SK-N-MC (cell line): ENCODE measurements at regions not wholly inside any gene's neighbourhood (a gene's known extent, or its start where the extent isn't known, plus 50 kb on each side); places are given as distances from the start of the nearest gene placed in this dataset.

Source experiments
- DNase-seq: peaks from one replicate; pipeline ENCODE4 v3.0.0-alpha.2; 2011; ENCODE audit warnings: low read depth, low spot score
- H3K27ac ChIP-seq: fragments of 200-600 bp; sonication (generic); 2 replicates; pipeline ENCODE4 v1.5.1; 2016; ENCODE audit warnings: mixed run types
- H3K36me3 ChIP-seq: fragments of 200-600 bp; sonication (generic); 2 replicates; pipeline ENCODE4 v1.6.1; 2017; ENCODE audit warnings: antibody characterized with exemption, low read length, mixed read lengths; ENCODE audit not compliant: insufficient read depth
- H3K4me3 ChIP-seq: fragments of 200-600 bp; sonication (generic); 2 replicates; pipeline ENCODE4 v1.5.1; 2016
- H3K9ac ChIP-seq: fragments of 200-600 bp; sonication (generic); 2 replicates; pipeline ENCODE4 v1.8.0; 2017; ENCODE audit warnings: mixed run types, mixed read lengths; ENCODE audit not compliant: insufficient read length
- H3K9me3 ChIP-seq: fragments of 200-600 bp; sonication (generic); 2 replicates; pipeline ENCODE4 v1.6.1; 2017; ENCODE audit warnings: low read depth, mild to moderate bottlenecking, antibody characterized with exemption, low read length, moderate library complexity, mixed read lengths
- EZH2 ChIP-seq: fragments of 200-600 bp; sonication (generic); IDR thresholded peaks from one replicate; pipeline ENCODE4 v1.6.1; 2017; ENCODE audit warnings: antibody characterized with exemption
- FOXP2 ChIP-seq: optimal IDR thresholded peaks from 2 replicates; pipeline ENCODE3; 2011; ENCODE audit warnings: mild to moderate bottlenecking, moderate library complexity; ENCODE audit not compliant: insufficient read depth; ENCODE audit errors: extremely low read length, control extremely low read depth
- POLR2AphosphoS5 ChIP-seq: IDR thresholded peaks from 2 replicates; pipeline ENCODE4 v1.6.1; 2012; ENCODE audit warnings: mild to moderate bottlenecking, low read depth, low read length, borderline replicate concordance

DNA sequence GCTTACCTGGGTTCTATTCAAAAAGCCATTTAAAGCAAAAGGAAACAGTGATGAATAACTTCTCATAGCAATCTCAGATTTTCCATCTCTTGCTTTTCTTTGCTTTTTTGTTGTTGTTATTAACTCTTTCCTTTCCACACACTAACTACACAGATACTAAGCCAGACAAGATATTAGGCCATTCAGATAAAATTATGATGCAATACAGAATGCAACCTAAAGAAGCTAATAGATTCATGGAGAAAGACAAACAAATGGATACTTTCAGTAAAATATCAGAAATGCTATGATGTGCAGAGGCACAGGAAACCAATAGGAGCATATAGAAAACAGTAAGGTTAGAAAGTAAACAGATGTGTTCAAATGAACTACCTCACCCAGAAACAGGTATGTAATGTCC, 597.0 kb upstream of the ITGA1 start:
- no peak for DNase-seq
- no peak overlapping the region for H3K4me3 ChIP-seq

GRCh38 chr5:52199833-52200232, 587.9 kb upstream of the ITGA1 start:
- Histone ChIP-seq H3K9ac (no peak overlapping the region), H3K27ac (no peak overlapping the region), H3K36me3 (no peaks in the 10 kb centered on the region), H3K4me3 (no peak overlapping the region), H3K9me3 (no peaks in the 10 kb centered on the region)
- no peak for DNase-seq
- TF ChIP-seq FOXP2 = no peak
- TF ChIP-seq POLR2AphosphoS5 = no peak
- TF ChIP-seq EZH2 = no peak

More for the DNA sequence above, 597.0 kb upstream of the ITGA1 start:
- Histone ChIP-seq H3K27ac (no peak overlapping the region), H3K9me3 (no peaks in the 10 kb centered on the region), H3K9ac (no peak overlapping the region), H3K36me3 (no peaks in the 10 kb centered on the region)
- TF ChIP-seq FOXP2 (no peak), POLR2AphosphoS5 (no peak), EZH2 (no peak)

GRCh38 chr5:52202256-52202655, 585.5 kb upstream of the ITGA1 start:
- no peak for DNase-seq
- H3K9me3 ChIP-seq = no peaks in the 10 kb centered on the region
- no peak overlapping the region for H3K9ac ChIP-seq
- H3K27ac ChIP-seq = no peak overlapping the region
- TF ChIP-seq EZH2 (no peak), FOXP2 (no peak), POLR2AphosphoS5 (no peak)
- H3K36me3 ChIP-seq = no peaks in the 10 kb centered on the region
- no peak overlapping the region for H3K4me3 ChIP-seq

DNA sequence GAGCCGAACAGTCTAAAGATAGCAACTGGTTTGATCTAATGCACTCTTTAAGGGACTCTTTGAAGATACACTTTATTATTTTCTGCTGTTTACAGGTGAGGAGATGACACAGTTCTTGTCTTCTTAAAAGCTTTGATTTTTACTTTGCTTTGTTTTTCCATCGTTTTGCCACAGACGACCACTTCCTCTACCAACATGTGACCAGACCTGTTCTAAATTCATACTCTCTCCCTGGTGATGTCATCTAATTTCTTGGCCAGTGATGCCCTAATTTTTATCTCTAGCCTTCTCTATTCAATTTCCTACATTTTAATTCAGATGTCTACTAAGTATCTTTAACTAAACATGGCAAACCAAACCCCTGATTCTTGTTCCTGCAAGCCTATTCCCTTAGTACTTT, 583.4 kb upstream of the ITGA1 start:
- no peak overlapping the region for H3K9ac ChIP-seq
- no peak for TF ChIP-seq FOXP2
- no peak for TF ChIP-seq EZH2
- no peak for TF ChIP-seq POLR2AphosphoS5
- no peak for DNase-seq
- H3K9me3 ChIP-seq = no peaks in the 10 kb centered on the region
- H3K4me3 ChIP-seq = no peak overlapping the region
- H3K36me3 ChIP-seq = no peaks in the 10 kb centered on the region
- H3K27ac ChIP-seq = no peak overlapping the region
